Upper lobe of left lung (tissue), 4 donors: ENCODE measurements at regions not wholly inside any gene's neighbourhood (a gene's known extent, or its start where the extent isn't known, plus 50 kb on each side); places are given as distances from the start of the nearest gene placed in this dataset.

Source experiments
- CTCF ChIP-seq, 6 experiments: fragments of 450-650 bp in 4 of 6; fragments of 200-600 bp in 2 of 6; sonication (generic) in 2 of 6; IDR thresholded peaks; one replicate each; pipeline ENCODE4 v1.5.1; 2016 to 2019; ENCODE audit warnings: antibody characterized with exemption in 6 of 6
- EP300 ChIP-seq, 4 donors: sonication (generic); formaldehyde crosslinking; IDR thresholded peaks; one replicate each; pipeline ENCODE4 v1.5.1; 2017; ENCODE audit warnings: antibody characterized with exemption in 4 of 4, control low read depth in 2 of 4
- POLR2A ChIP-seq, 4 donors: fragments of 450-650 bp; IDR thresholded peaks; one replicate each; pipeline ENCODE4 v1.5.1; 2016 to 2017; ENCODE audit warnings: antibody characterized with exemption in 4 of 4, mild to moderate bottlenecking in 2 of 4

GRCh38 chr9:87824216-87824875, 58.3 kb upstream of the SPATA31E1 start:
- TF ChIP-seq CTCF (IDR thresholded peaks at IDR 0.05) (no peak), POLR2A (IDR thresholded peaks at IDR 0.05) (no peak), EP300 (IDR thresholded peaks at IDR 0.05) (no peak)
